HG02870 (cell line): ENCODE measurements at regions not wholly inside any gene's neighbourhood (a gene's known extent, or its start where the extent isn't known, plus 50 kb on each side); places are given as distances from the start of the nearest gene placed in this dataset.

ENCODE experiments used
- ATAC-seq: cut with Tn5 transposase; IDR thresholded peaks from one replicate; pipeline ENCODE4 v1.9.1; 2021; ENCODE audit warnings: mild to moderate bottlenecking, moderate library complexity; ENCODE audit not compliant: unreplicated experiment

- no peak for ATAC-seq
Observed at GRCh38 chr12:41936333-41936732, 208.3 kb downstream of the GXYLT1 start.

- ATAC-seq: no peak
Observed at GRCh38 chr12:41935911-41936310, 208.8 kb downstream of the GXYLT1 start.

GRCh38 chr12:41932470-41932991 lies 212.1 kb downstream of the GXYLT1 start:
- no peak for ATAC-seq

GRCh38 chr12:41930866-41931437 lies 213.7 kb downstream of the GXYLT1 start:
- ATAC-seq: no peak

GRCh38 chr12:41924111-41924510 lies 220.6 kb downstream of the GXYLT1 start:
- no peak for ATAC-seq

GRCh38 chr12:41923351-41923750 lies 221.3 kb downstream of the GXYLT1 start:
- no peak for ATAC-seq

- ATAC-seq: no peak
Observed at GRCh38 chr12:41920355-41920754, 224.3 kb downstream of the GXYLT1 start.

GRCh38 chr12:41919526-41920261 lies 225.0 kb downstream of the GXYLT1 start:
- no peak for ATAC-seq

GRCh38 chr12:41919048-41919447 lies 225.6 kb downstream of the GXYLT1 start:
- ATAC-seq: no peak

GRCh38 chr12:41917938-41918341 lies 226.7 kb downstream of the GXYLT1 start:
- no peak for ATAC-seq

- ATAC-seq: no peak
Observed at GRCh38 chr12:41917181-41917580, 227.5 kb downstream of the GXYLT1 start.

GRCh38 chr12:41910578-41911320 lies 233.9 kb downstream of the GXYLT1 start:
- ATAC-seq: no peak

GRCh38 chr12:41908206-41908605 lies 236.5 kb downstream of the GXYLT1 start:
- no peak for ATAC-seq

- ATAC-seq: no peak
Observed at GRCh38 chr12:41907550-41907949, 237.1 kb downstream of the GXYLT1 start.

GRCh38 chr12:41907021-41907420 lies 237.7 kb downstream of the GXYLT1 start:
- ATAC-seq: no peak

- ATAC-seq: no peak
Observed at GRCh38 chr12:41905759-41906297, 238.8 kb downstream of the GXYLT1 start.

- no peak for ATAC-seq
Observed at GRCh38 chr12:41905073-41905758, 239.5 kb downstream of the GXYLT1 start.

GRCh38 chr12:41904041-41904440 lies 240.6 kb downstream of the GXYLT1 start:
- ATAC-seq: no peak

GRCh38 chr12:41903014-41903708 lies 241.5 kb downstream of the GXYLT1 start:
- ATAC-seq: no peak

- no peak for ATAC-seq
Observed at GRCh38 chr12:41899577-41899976, 245.1 kb downstream of the GXYLT1 start.
